ENCODE measurements at regions not wholly inside any gene's neighbourhood (a gene's known extent, or its start where the extent isn't known, plus 50 kb on each side); places are given as distances from the start of the nearest gene placed in this dataset.

DNA sequence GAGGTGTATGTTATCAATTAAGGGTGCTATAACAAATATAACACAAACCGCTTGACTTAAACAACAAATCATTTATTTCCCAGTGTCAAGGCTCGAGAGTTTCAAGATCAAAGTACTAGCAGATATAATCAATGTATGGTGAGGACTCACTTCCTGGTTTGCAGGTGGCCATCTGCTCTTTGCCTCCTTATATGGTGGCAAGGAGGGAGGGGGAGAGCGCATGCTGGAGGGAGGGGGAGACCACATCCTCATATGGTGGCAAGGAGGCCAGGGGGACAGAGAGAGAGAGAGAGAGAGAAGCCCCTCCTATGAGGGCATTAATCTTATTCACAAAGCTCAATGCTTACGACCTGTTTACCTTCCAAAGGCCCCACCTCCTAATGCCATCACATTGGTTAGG lies 372.3 kb upstream of the SPOCK3 start:
- Histone ChIP-seq H3K27me3 (no peaks in the 10 kb centered on the region), H3K4me1 (no peaks in the 10 kb centered on the region), H3K36me3 (no peaks in the 10 kb centered on the region), H3K27ac (no peak overlapping the region), H3K4me3 (no peak overlapping the region), H3K9me3 (no peaks in the 10 kb centered on the region)
- no peak for TF ChIP-seq CTCF (IDR thresholded peaks at IDR 0.05)
- no peak for TF ChIP-seq EP300 (IDR thresholded peaks at IDR 0.05; ENCODE audit: low read depth)
- TF ChIP-seq POLR2AphosphoS5 (IDR thresholded peaks at IDR 0.05): no peak
- TF ChIP-seq POLR2A (IDR thresholded peaks at IDR 0.05): no peak
- 36 to 47% methylated on average over 4 of the region's 4 CpGs for WGBS, 2 donors (ENCODE audit: low coverage in 1 of 2)
- intact Hi-C loops (cut with DNase I; ENCODE audit: low total_unique reads): no loop called here
- in situ Hi-C loops (cut with MboI; ENCODE audit: low pct_ligation_motif_present in 1 of 4, low pct_unique_long_range_greater_than_20kb in 1 of 4, low sequenced_read_pairs in 3 of 4): no loop called here
- no peak for DNase-seq

DNA sequence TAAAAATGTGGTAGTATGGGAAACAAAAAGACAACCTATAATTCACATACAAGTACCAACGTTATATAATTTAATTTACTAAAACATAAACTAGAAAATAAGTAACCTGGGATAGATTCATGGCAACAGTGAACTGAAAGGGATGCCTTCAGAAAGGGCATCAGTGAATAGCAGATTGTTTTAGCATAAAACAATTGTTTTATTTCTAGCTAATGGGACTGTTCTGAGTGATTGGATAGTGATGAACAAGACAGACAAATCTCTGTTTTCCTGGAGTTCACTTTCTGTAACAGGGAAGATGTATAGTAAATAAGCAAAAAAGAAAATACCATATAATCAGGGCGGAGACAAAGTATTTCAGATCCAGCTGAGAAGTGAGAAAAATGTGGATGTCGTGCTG lies 379.1 kb upstream of the SPOCK3 start:
- WGBS, 2 donors (ENCODE audit: low coverage in 1 of 2): 57 to 62% methylated on average over 3 of the region's 3 CpGs
- in situ Hi-C loops (cut with MboI; ENCODE audit: low pct_ligation_motif_present in 1 of 4, low pct_unique_long_range_greater_than_20kb in 1 of 4, low sequenced_read_pairs in 3 of 4) (no loop called here), intact Hi-C loops (cut with DNase I; ENCODE audit: low total_unique reads) (no loop called here)
- Histone ChIP-seq H3K9me3 (no peaks in the 10 kb centered on the region), H3K36me3 (no peaks in the 10 kb centered on the region), H3K27me3 (no peaks in the 10 kb centered on the region), H3K27ac (no peak overlapping the region), H3K4me3 (no peak overlapping the region), H3K4me1 (no peaks in the 10 kb centered on the region)
- TF ChIP-seq POLR2A (IDR thresholded peaks at IDR 0.05) (no peak), POLR2AphosphoS5 (IDR thresholded peaks at IDR 0.05) (no peak), CTCF (IDR thresholded peaks at IDR 0.05) (no peak), EP300 (IDR thresholded peaks at IDR 0.05; ENCODE audit: low read depth) (no peak)
- no peak for DNase-seq

GRCh38 chr4:167614866-167615265 lies 380.6 kb upstream of the SPOCK3 start:
- 36 to 40% methylated on average over 1 to 3 of the region's 3 CpGs for WGBS, 2 donors (ENCODE audit: low coverage in 1 of 2)
- H3K36me3 ChIP-seq: no peaks in the 10 kb centered on the region
- in situ Hi-C loops (cut with MboI; ENCODE audit: low pct_ligation_motif_present in 1 of 4, low pct_unique_long_range_greater_than_20kb in 1 of 4, low sequenced_read_pairs in 3 of 4): no loop called here

DNA sequence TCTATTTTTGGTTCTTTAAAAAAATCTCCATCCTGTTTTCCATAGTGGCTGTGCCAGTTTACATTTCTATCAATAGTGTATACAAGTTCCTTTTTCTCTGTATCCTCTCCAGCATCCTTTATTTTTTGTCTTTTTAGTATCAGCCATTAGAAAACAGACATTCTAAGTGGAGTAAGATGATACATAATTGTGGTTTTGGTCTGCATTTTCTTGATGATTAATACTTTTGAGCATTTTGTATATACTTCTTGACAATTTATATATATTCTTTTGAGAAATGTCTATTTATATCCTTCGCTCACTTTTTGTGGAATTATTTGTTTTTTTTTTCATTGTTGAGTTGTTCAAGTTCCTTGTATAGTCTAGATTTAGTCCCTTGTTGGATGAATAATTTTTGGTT lies 382.2 kb upstream of the SPOCK3 start:
- Histone ChIP-seq H3K27me3 (no peaks in the 10 kb centered on the region), H3K4me3 (no peak overlapping the region), H3K27ac (no peak overlapping the region), H3K9me3 (no peaks in the 10 kb centered on the region), H3K36me3 (no peaks in the 10 kb centered on the region), H3K4me1 (no peaks in the 10 kb centered on the region)
- in situ Hi-C loops (cut with MboI; ENCODE audit: low pct_ligation_motif_present in 1 of 4, low pct_unique_long_range_greater_than_20kb in 1 of 4, low sequenced_read_pairs in 3 of 4) (no loop called here), intact Hi-C loops (cut with DNase I; ENCODE audit: low total_unique reads) (no loop called here)
- no peak for DNase-seq
- 0 to 2% methylated on average over 1 of the region's 1 CpG for WGBS, 2 donors (ENCODE audit: low coverage in 1 of 2)
- no peak for TF ChIP-seq POLR2AphosphoS5 (IDR thresholded peaks at IDR 0.05)
- TF ChIP-seq EP300 (IDR thresholded peaks at IDR 0.05; ENCODE audit: low read depth): no peak
- TF ChIP-seq POLR2A (IDR thresholded peaks at IDR 0.05): no peak
- no peak for TF ChIP-seq CTCF (IDR thresholded peaks at IDR 0.05)

More at GRCh38 chr4:167614866-167615265, 380.6 kb upstream of the SPOCK3 start:
- Histone ChIP-seq H3K9me3 (no peaks in the 10 kb centered on the region), H3K27ac (no peak overlapping the region), H3K27me3 (no peaks in the 10 kb centered on the region), H3K4me1 (no peaks in the 10 kb centered on the region), H3K4me3 (no peak overlapping the region)
- intact Hi-C loops (cut with DNase I; ENCODE audit: low total_unique reads): no loop called here
- TF ChIP-seq CTCF (IDR thresholded peaks at IDR 0.05) (no peak), POLR2AphosphoS5 (IDR thresholded peaks at IDR 0.05) (no peak), EP300 (IDR thresholded peaks at IDR 0.05; ENCODE audit: low read depth) (no peak), POLR2A (IDR thresholded peaks at IDR 0.05) (no peak)
- no peak for DNase-seq

All from transverse colon (tissue), 4 donors.